Psoas muscle (tissue), 7 donors: ENCODE measurements at regions not wholly inside any gene's neighbourhood (a gene's known extent, or its start where the extent isn't known, plus 50 kb on each side); places are given as distances from the start of the nearest gene placed in this dataset.

Experiments
- ATAC-seq, 4 donors: fragments of 200-7000 bp; cut with Tn5 transposase; one replicate each; pipeline ENCODE4 v1.9.1; 2020; ENCODE audit warnings: moderate library complexity in 3 of 4, mild to moderate bottlenecking in 2 of 4
- DNase-seq, 2 donors: peaks; one replicate each; pipeline ENCODE4 v3.0.0-alpha.2; 2020
- H3K27ac ChIP-seq: fragments of 200-600 bp; one replicate; pipeline ENCODE4 v1.8.0; 2022
- H3K27me3 ChIP-seq, 3 donors: fragments of 200-600 bp in 1 of 3; one replicate each; pipeline versions ENCODE4 v1.6.1 to v1.8.0; 2013 to 2022; ENCODE audit warnings: low read length in 2 of 3, mild to moderate bottlenecking in 2 of 3, moderate library complexity in 1 of 3; ENCODE audit not compliant: insufficient read depth in 3 of 3
- H3K36me3 ChIP-seq, 2 donors: fragments of 200-600 bp in 1 of 2; one replicate each; pipeline versions ENCODE4 v1.6.1 to v1.8.0; 2013 to 2022; ENCODE audit warnings: low read depth in 1 of 2, mild to moderate bottlenecking in 1 of 2, moderate library complexity in 1 of 2; ENCODE audit not compliant: insufficient read depth in 1 of 2
- H3K4me1 ChIP-seq: fragments of 200-600 bp; one replicate; pipeline ENCODE4 v1.8.0; 2022
- H3K4me3 ChIP-seq: fragments of 200-600 bp; one replicate; pipeline ENCODE4 v1.8.0; 2022; ENCODE audit warnings: mild to moderate bottlenecking
- H3K9me3 ChIP-seq: fragments of 200-600 bp; one replicate; pipeline ENCODE4 v1.8.0; 2022
- WGBS, 3 donors: extraction: QIAGEN DNeasy Blood & Tissue Kit; methylation state at CpG; one replicate each; pipeline versions ENCODE4 v1.1.6 to v1.1.7; 2013; 5-methylcytosine and 5-hydroxymethylcytosine counted together
- intact Hi-C, 2 donors: fragments of 100-400 bp; cut with DNase I; formaldehyde crosslinking; loops; one replicate each; pipeline versions ENCODE4 v1.11.0 to v1.14.2; 2022
- TF ChIP-seq, protein P1 (sequence below): fragments of 200-600 bp; IDR thresholded peaks from one replicate; pipeline ENCODE4 v1.8.0; 2022; ENCODE audit warnings: antibody characterized with exemption
- donor health status: healthy with polysubstance abuse.
- donor health status: DM: no; HTN: no; CAD: no; lungs with moderate emphysema.
- donor health status: Bipolar disorder and iron deficiency.
- donor health status: healthy.
- donor health status: DM: yes; HTN: yes; CAD: no.
- donor health status: DM: no; HTN: no; CAD: no.
- donor health status: DM: yes; HTN: yes; CAD: no.

DNA sequence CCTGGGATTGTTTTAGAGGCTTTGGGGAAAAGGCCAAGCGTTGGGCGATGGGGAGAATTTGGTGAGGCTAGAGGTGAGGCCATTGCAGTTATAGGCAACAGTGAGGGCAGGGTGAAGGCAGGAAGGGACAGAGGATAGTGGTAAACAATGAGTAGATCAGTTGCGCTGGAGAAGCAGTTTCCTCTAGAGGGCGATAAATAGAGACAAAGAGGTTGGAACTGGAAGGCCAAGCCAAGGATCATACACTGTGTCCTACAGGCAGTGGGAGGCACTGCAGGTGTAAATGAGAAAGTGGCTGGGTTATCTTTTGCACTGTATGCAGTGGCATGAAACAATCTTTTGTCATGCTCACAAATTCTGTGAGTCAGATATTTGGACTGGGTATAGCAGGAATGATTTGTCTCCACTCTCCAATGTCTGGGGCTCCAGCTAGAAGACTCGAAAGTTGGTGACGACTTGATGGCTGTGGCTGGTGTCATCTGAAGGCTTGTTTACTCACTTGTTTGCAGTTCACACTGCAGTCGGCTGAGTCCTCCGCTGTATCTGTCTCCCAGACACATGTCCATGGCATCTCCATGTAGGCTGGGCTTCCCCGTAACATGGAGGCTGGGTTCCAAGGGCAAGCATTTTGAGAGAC lies 82.1 kb downstream of the TNP1 start:
- WGBS, 3 donors: 88 to 92% (median 91%) methylated on average over 9 of the region's 9 CpGs
- Histone ChIP-seq H3K27me3 (no peaks in the 10 kb centered on the region), H3K4me3 (no peak overlapping the region), H3K4me1 (peaks cover 37% of the 10 kb centered on the region), H3K9me3 (no peaks in the 10 kb centered on the region), H3K27ac (no peak overlapping the region), H3K36me3 (no peaks in the 10 kb centered on the region)
- TF ChIP-seq, protein P1, sequence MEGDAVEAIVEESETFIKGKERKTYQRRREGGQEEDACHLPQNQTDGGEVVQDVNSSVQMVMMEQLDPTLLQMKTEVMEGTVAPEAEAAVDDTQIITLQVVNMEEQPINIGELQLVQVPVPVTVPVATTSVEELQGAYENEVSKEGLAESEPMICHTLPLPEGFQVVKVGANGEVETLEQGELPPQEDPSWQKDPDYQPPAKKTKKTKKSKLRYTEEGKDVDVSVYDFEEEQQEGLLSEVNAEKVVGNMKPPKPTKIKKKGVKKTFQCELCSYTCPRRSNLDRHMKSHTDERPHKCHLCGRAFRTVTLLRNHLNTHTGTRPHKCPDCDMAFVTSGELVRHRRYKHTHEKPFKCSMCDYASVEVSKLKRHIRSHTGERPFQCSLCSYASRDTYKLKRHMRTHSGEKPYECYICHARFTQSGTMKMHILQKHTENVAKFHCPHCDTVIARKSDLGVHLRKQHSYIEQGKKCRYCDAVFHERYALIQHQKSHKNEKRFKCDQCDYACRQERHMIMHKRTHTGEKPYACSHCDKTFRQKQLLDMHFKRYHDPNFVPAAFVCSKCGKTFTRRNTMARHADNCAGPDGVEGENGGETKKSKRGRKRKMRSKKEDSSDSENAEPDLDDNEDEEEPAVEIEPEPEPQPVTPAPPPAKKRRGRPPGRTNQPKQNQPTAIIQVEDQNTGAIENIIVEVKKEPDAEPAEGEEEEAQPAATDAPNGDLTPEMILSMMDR: peak; percentile 45
- ATAC-seq (no peak), DNase-seq (no peak)
- intact Hi-C loops: no loop called here

DNA sequence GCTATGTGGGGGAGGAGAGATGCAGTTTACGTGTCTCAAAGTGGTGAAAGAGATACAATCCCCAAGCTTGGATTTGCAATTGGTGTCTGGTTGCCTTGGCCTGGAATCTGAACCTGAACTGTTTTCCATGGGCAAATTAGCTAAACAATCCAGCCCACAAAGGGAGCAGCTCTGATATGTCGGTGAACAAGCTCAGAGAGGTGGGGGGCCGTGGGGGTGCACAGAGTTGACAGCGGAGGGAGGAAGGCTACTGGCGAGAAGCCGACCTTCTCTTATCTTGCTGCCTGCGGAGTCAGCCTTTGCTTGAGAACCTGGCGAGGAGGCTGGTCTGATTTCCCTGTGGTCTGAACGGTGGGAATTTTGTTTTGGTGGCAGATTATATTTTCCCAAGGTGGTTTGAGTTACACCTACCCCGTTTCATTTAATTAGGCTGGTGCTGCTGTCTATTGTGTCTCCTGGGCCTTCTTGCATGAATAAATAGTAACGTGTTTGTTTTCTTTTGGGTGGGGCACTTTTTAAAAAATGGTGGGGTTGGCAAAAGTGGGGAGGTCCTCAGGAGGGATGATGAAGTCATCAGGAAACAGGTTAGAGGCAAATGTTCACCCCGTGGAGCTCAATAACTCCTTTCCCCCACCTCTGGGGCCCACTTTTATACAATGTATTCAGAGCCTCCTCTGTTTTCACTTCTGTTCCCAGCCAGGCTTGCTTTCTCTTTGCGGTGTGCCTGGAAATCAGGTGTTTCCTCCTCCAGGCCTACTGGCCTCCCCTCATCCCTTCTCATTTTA lies 80.9 kb upstream of the IGFBP5 start:
- intact Hi-C loops: no loop called here
- peaks cover 37% of the 10 kb centered on the region for H3K4me1 ChIP-seq
- TF ChIP-seq, protein P1: no peak
- ATAC-seq (no peak), DNase-seq (no peak)
- no peaks in the 10 kb centered on the region for H3K9me3 ChIP-seq
- H3K27ac ChIP-seq: peak overlapping the region; percentile 94
- H3K36me3 ChIP-seq: no peaks in the 10 kb centered on the region
- no peak overlapping the region for H3K4me3 ChIP-seq
- no peaks in the 10 kb centered on the region for H3K27me3 ChIP-seq
- WGBS, 3 donors: 62 to 67% (median 63%) methylated on average over 13 of the region's 13 CpGs

DNA sequence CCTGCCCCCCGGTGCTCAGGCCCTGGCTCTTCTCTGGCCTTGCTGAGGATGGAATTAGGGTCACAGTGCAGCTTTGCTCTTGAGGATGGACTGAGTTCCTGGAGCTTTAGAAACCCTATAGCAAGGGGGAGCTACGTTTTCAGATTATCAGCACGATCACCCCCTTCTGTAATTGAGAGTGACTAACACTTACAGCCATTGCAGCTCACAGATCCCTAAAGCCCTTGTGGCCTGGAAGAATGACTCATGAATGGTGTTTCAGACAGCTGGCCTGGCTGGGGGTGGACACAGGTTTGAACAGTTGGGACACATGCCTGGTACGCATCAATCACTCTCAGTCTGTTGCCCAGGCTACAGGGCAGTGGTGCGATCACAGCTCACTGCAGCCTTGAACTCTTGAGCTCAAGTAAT lies 79.7 kb upstream of the IGFBP5 start:
- intact Hi-C loops: loop anchor here in 1 of 2 donors (1.0 kb wide), 1 partner anchor 25 kb away; no protein-coding TSS in a partner anchor
- no peaks in the 10 kb centered on the region for H3K36me3 ChIP-seq
- ATAC-seq (peak; percentile 88 to 92 (median 89)), DNase-seq (peak; percentile 86 to 93)
- H3K4me1 ChIP-seq: peaks cover 37% of the 10 kb centered on the region
- no peaks in the 10 kb centered on the region for H3K27me3 ChIP-seq
- H3K27ac ChIP-seq: peak overlapping the region; percentile 94
- peak overlapping the region; percentile 37 for H3K4me3 ChIP-seq
- no peaks in the 10 kb centered on the region for H3K9me3 ChIP-seq
- 25 to 33% (median 29%) methylated on average over 4 to 5 of the region's 5 CpGs for WGBS, 3 donors
- TF ChIP-seq, protein P1: no peak

DNA sequence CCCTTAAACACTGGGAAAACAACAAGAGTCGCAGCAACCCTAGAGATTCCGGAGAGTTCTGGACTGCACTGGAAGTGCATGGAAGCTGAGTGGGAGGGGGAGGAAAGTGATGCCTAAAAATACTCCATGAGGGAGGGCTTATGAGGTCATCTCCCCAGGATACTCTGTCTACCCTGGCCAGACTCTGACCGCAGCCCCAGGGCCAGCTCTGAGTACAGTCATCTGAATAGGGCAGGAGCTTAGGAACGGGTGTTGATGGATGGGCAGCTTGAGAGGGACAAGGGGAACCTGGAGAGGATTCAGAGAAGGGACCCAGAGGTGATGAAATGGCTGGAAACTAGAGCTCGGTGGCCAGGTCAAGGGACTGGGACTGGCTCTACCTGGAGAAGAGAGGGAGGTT lies 79.3 kb upstream of the IGFBP5 start:
- 12 to 15% (median 14%) methylated on average over 5 of the region's 5 CpGs for WGBS, 3 donors
- H3K27me3 ChIP-seq: no peaks in the 10 kb centered on the region
- peak; percentile 92 to 95 (median 94) for ATAC-seq

More for the DNA sequence above, 79.3 kb upstream of the IGFBP5 start:
- TF ChIP-seq, protein P1: no peak
- peak overlapping the region; percentile 94 for H3K27ac ChIP-seq
- H3K4me1 ChIP-seq: peaks cover 37% of the 10 kb centered on the region
- intact Hi-C loops: loop anchor here (1.0 to 5.0 kb wide), 3 partner anchors 26 to 75 kb away; no protein-coding TSS in a partner anchor
- H3K4me3 ChIP-seq: peak overlapping the region; percentile 37
- peak; percentile 89 to 93 for DNase-seq
- H3K36me3 ChIP-seq: no peaks in the 10 kb centered on the region
- no peaks in the 10 kb centered on the region for H3K9me3 ChIP-seq
